ENCODE measurements at regions not wholly inside any gene's neighbourhood (a gene's known extent, or its start where the extent isn't known, plus 50 kb on each side); places are given as distances from the start of the nearest gene placed in this dataset.

- no peak overlapping the region for H2AFZ ChIP-seq (ENCODE audit: low read depth, low read length)
- no peaks in the 10 kb centered on the region for H3K27me3 ChIP-seq (ENCODE audit: control insufficient read depth in 2 of 2, insufficient read depth in 2 of 2, low read length in 2 of 2)
- no peaks in the 10 kb centered on the region for H3K9me1 ChIP-seq (replicated peaks; ENCODE audit: control insufficient read depth, extremely low read depth, insufficient read depth, low read length)
- H3K4me3 ChIP-seq (replicated peaks in 1 of 3; ENCODE audit: insufficient read depth in 1 of 3, low read depth in 1 of 3, low read length in 3 of 3): no peak overlapping the region
- no peaks in the 10 kb centered on the region for H4K20me1 ChIP-seq (replicated peaks; ENCODE audit: control insufficient read depth, extremely low read depth, insufficient read depth, low read length)
- H3K36me3 ChIP-seq (ENCODE audit: control insufficient read depth in 2 of 2, extremely low read depth in 1 of 2, insufficient read depth in 2 of 2, low read length in 2 of 2): no peaks in the 10 kb centered on the region
- no peak overlapping the region for H3K4me2 ChIP-seq (ENCODE audit: insufficient read depth, low read length)
- TF ChIP-seq POLR2AphosphoS5 (IDR thresholded peaks at IDR 0.05; ENCODE audit: insufficient read depth, low read depth, low read length) (no peak), POLR2A (IDR thresholded peaks at IDR 0.05; ENCODE audit: low read depth, low read length) (no peak), GATA2 (IDR thresholded peaks at IDR 0.05; ENCODE audit: insufficient read depth, insufficient read length, low read depth, low read length) (no peak), JUN (IDR thresholded peaks at IDR 0.05; ENCODE audit: borderline replicate concordance, insufficient read depth, insufficient read length, low read depth) (no peak)
- TF ChIP-seq, protein P1, sequence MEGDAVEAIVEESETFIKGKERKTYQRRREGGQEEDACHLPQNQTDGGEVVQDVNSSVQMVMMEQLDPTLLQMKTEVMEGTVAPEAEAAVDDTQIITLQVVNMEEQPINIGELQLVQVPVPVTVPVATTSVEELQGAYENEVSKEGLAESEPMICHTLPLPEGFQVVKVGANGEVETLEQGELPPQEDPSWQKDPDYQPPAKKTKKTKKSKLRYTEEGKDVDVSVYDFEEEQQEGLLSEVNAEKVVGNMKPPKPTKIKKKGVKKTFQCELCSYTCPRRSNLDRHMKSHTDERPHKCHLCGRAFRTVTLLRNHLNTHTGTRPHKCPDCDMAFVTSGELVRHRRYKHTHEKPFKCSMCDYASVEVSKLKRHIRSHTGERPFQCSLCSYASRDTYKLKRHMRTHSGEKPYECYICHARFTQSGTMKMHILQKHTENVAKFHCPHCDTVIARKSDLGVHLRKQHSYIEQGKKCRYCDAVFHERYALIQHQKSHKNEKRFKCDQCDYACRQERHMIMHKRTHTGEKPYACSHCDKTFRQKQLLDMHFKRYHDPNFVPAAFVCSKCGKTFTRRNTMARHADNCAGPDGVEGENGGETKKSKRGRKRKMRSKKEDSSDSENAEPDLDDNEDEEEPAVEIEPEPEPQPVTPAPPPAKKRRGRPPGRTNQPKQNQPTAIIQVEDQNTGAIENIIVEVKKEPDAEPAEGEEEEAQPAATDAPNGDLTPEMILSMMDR (IDR thresholded peaks at IDR 0.05; ENCODE audit: extremely low read depth in 1 of 2, insufficient read depth in 1 of 2, low read depth in 1 of 2, low read length in 2 of 2): no peak
- FAIRE-seq (no peak), DNase-seq (ENCODE audit: low read depth, low spot score) (no peak)
- H3K9me3 ChIP-seq (replicated peaks; ENCODE audit: control insufficient read depth, insufficient read depth, low read length): no peaks in the 10 kb centered on the region
- H3K27ac ChIP-seq (ENCODE audit: insufficient read depth, low read depth, low read length): no peak overlapping the region
- H3K9ac ChIP-seq (replicated peaks; ENCODE audit: extremely low read depth, insufficient read depth, low read length): no peak overlapping the region
- dilution Hi-C loops (cut with MboI; ENCODE audit: extremely low pct_ligation_motif_present, low sequenced_read_pairs): no loop called here
- ChIA-PET POLR2A (no interaction called here), CTCF (interaction anchor here (1.4 kb wide), 1 partner anchor 14 kb away, joined by 3 read pairs; no protein-coding TSS in a partner anchor)
- no TSS peak for BruUV-seq (replicated peaks)
- intact Hi-C loops (cut with micrococcal nuclease): no loop called here
- H3K4me1 ChIP-seq (ENCODE audit: control insufficient read depth, extremely low read depth, insufficient read depth, low read length): no peaks in the 10 kb centered on the region
- H3K79me2 ChIP-seq (ENCODE audit: control insufficient read depth, insufficient read depth, low read length): no peaks in the 10 kb centered on the region
These were observed 179.7 kb downstream of the PALM2AKAP2 start for GRCh38 chr9:109959679-109960078.

DNA sequence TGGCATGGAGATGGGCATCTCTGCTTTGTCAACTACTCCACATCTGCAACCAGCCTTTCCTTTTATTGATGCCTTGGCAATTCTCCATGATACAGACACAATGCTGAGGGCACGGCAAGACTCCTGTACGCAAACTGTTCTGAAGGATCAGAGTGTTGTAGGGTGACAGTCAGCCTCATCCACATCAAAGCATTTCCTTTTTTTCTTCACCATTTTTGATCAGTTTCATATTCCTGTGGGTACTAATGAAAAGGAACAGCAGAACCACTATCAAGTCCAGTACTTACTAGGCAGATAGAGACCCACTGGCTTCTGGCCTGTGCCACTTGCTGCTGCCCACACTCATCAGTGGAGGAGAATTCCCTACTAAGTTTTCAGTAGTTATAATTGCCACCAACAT lies 181.6 kb downstream of the PALM2AKAP2 start:
- Histone ChIP-seq H3K4me2 (ENCODE audit: insufficient read depth, low read length) (no peak overlapping the region), H3K9ac (replicated peaks; ENCODE audit: extremely low read depth, insufficient read depth, low read length) (no peak overlapping the region), H2AFZ (ENCODE audit: low read depth, low read length) (no peak overlapping the region), H3K27me3 (ENCODE audit: control insufficient read depth in 2 of 2, insufficient read depth in 2 of 2, low read length in 2 of 2) (no peaks in the 10 kb centered on the region), H3K4me3 (replicated peaks in 1 of 3; ENCODE audit: insufficient read depth in 1 of 3, low read depth in 1 of 3, low read length in 3 of 3) (no peak overlapping the region), H3K9me3 (replicated peaks; ENCODE audit: control insufficient read depth, insufficient read depth, low read length) (no peaks in the 10 kb centered on the region), H3K4me1 (ENCODE audit: control insufficient read depth, extremely low read depth, insufficient read depth, low read length) (no peaks in the 10 kb centered on the region), H3K79me2 (ENCODE audit: control insufficient read depth, insufficient read depth, low read length) (no peaks in the 10 kb centered on the region), H3K27ac (ENCODE audit: insufficient read depth, low read depth, low read length) (no peak overlapping the region), H4K20me1 (replicated peaks; ENCODE audit: control insufficient read depth, extremely low read depth, insufficient read depth, low read length) (no peaks in the 10 kb centered on the region), H3K36me3 (ENCODE audit: control insufficient read depth in 2 of 2, extremely low read depth in 1 of 2, insufficient read depth in 2 of 2, low read length in 2 of 2) (no peaks in the 10 kb centered on the region), H3K9me1 (replicated peaks; ENCODE audit: control insufficient read depth, extremely low read depth, insufficient read depth, low read length) (no peaks in the 10 kb centered on the region)
- ChIA-PET POLR2A (no interaction called here), CTCF (interaction anchor here (1.2 kb wide), 1 partner anchor 10 kb away, joined by 4 read pairs; no protein-coding TSS in a partner anchor)
- intact Hi-C loops (cut with micrococcal nuclease): no loop called here
- TF ChIP-seq FOS (IDR thresholded peaks at IDR 0.05; ENCODE audit: borderline replicate concordance, insufficient read depth, low read length): no peak
- dilution Hi-C loops (cut with MboI; ENCODE audit: extremely low pct_ligation_motif_present, low sequenced_read_pairs): no loop called here
- FAIRE-seq (no peak), DNase-seq (ENCODE audit: low read depth, low spot score) (no peak)
- no TSS peak for BruUV-seq (replicated peaks)

Measured in endothelial cell of umbilical vein (primary cell).